Transverse colon (tissue), 4 donors: ENCODE measurements at regions not wholly inside any gene's neighbourhood (a gene's known extent, or its start where the extent isn't known, plus 50 kb on each side); places are given as distances from the start of the nearest gene placed in this dataset.

Experiments used
- DNase-seq: peaks from one replicate; pipeline ENCODE4 v3.0.0-alpha.2; 2019
- H3K27ac ChIP-seq, 4 donors: fragments of 200-600 bp; sonication (generic); 2 replicates each; pipeline ENCODE4 v1.5.1; 2016 to 2018; ENCODE audit warnings: inconsistent platforms in 4 of 4
- H3K27me3 ChIP-seq: fragments of 200-600 bp; sonication (generic); 2 replicates; pipeline ENCODE4 v1.5.1; 2017; ENCODE audit warnings: inconsistent platforms
- H3K36me3 ChIP-seq, 4 donors: fragments of 200-600 bp; sonication (generic); 2 replicates each; pipeline ENCODE4 v1.5.1; 2017 to 2019; ENCODE audit warnings: inconsistent platforms in 4 of 4
- H3K4me1 ChIP-seq, 4 donors: fragments of 200-600 bp; sonication (generic); 2 replicates each; pipeline ENCODE4 v1.5.1; 2017 to 2020; ENCODE audit warnings: inconsistent platforms in 4 of 4
- H3K4me3 ChIP-seq, 4 donors: fragments of 200-600 bp; sonication (generic); 1 replicate in 1 of 4; 2 replicates in 3 of 4; pipeline versions ENCODE4 v1.5.1 to v1.6.1; 2017 to 2019; ENCODE audit warnings: inconsistent platforms in 4 of 4
- H3K9me3 ChIP-seq, 2 donors: fragments of 200-600 bp; sonication (generic); 2 replicates each; pipeline ENCODE4 v1.5.1; 2017 to 2019; ENCODE audit warnings: inconsistent platforms in 2 of 2
- EP300 ChIP-seq: sonication (generic); formaldehyde crosslinking; IDR thresholded peaks from one replicate; pipeline ENCODE4 v1.6.1; 2017; ENCODE audit warnings: antibody characterized with exemption, low read depth
- POLR2A ChIP-seq: fragments of 450-650 bp; IDR thresholded peaks from one replicate; pipeline ENCODE4 v1.6.1; 2016; ENCODE audit warnings: antibody characterized with exemption, mild to moderate bottlenecking, moderate library complexity
- POLR2AphosphoS5 ChIP-seq, 3 donors: sonication (generic); formaldehyde crosslinking; IDR thresholded peaks; one replicate each; pipeline ENCODE4 v1.6.1; 2016; ENCODE audit warnings: antibody characterized with exemption in 3 of 3
- WGBS, 2 donors: methylation state at CpG; one replicate each; pipeline ENCODE4 v1.1.5; 2018; ENCODE audit warnings: low coverage in 1 of 2; 5-methylcytosine and 5-hydroxymethylcytosine counted together
- in situ Hi-C, 4 donors: fragments of 200-750 bp; cut with MboI; loops; one replicate each; pipeline versions ENCODE4 v1.15.0 to v1.15.1; 2017; ENCODE audit warnings: low sequenced_read_pairs in 3 of 4, low pct_ligation_motif_present in 1 of 4, low pct_unique_long_range_greater_than_20kb in 1 of 4
- intact Hi-C: fragments of 100-400 bp; cut with DNase I; formaldehyde crosslinking; loops from one replicate; pipeline ENCODE4 v1.15.1; 2023; ENCODE audit warnings: low total_unique reads
- TF ChIP-seq, protein P1 (sequence below), 5 experiments: fragments of 200-600 bp in 3 of 5; fragments of 450-650 bp in 2 of 5; sonication (generic) in 3 of 5; IDR thresholded peaks; 1 replicate in 2 of 5; 2 replicates in 3 of 5; pipeline ENCODE4 v1.5.1; 2016 to 2017; ENCODE audit warnings: antibody characterized with exemption in 5 of 5, inconsistent platforms in 3 of 5, mild to moderate bottlenecking in 2 of 5, moderate library complexity in 1 of 5

DNA sequence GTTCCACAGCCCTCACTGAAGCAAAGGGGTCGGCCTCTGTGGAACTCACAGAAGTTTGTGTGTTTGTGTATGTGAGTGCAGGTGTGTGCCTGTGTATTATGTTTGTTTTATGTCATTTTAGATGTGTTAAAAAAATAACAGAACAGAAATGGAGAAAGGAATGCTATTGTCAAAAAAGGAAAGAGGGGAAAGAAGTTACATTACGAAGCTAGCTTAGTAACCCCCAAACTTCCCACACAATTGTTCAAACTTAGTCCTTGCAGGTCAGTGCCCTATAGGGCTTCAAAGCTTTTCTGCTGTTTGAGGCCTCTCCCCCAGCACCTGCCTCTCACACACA lies 1505.6 kb upstream of the SLC10A2 start:
- 0 to 43% methylated on average over 1 to 2 of the region's 2 CpGs for WGBS, 2 donors
- in situ Hi-C loops (loop anchor here in 1 of 4 donors (25.0 kb wide), 1 partner anchor 1965 kb away; the partner anchor contains the start of gene EFNB2), intact Hi-C loops (no loop called here)
- H3K4me3 ChIP-seq, result no peak overlapping the region
- no peak for DNase-seq
- no peaks in the 10 kb centered on the region for H3K36me3 ChIP-seq
- H3K9me3 ChIP-seq, result no peaks in the 10 kb centered on the region
- TF ChIP-seq, protein P1, sequence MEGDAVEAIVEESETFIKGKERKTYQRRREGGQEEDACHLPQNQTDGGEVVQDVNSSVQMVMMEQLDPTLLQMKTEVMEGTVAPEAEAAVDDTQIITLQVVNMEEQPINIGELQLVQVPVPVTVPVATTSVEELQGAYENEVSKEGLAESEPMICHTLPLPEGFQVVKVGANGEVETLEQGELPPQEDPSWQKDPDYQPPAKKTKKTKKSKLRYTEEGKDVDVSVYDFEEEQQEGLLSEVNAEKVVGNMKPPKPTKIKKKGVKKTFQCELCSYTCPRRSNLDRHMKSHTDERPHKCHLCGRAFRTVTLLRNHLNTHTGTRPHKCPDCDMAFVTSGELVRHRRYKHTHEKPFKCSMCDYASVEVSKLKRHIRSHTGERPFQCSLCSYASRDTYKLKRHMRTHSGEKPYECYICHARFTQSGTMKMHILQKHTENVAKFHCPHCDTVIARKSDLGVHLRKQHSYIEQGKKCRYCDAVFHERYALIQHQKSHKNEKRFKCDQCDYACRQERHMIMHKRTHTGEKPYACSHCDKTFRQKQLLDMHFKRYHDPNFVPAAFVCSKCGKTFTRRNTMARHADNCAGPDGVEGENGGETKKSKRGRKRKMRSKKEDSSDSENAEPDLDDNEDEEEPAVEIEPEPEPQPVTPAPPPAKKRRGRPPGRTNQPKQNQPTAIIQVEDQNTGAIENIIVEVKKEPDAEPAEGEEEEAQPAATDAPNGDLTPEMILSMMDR (IDR thresholded peaks at IDR 0.05), result peak in 1 of 5 experiments; percentile 2
- TF ChIP-seq POLR2A (no peak), POLR2AphosphoS5 (IDR thresholded peaks at IDR 0.05) (no peak)
- H3K4me1 ChIP-seq, result no peaks in the 10 kb centered on the region
- peak overlapping the region in 1 of 4 donors; percentile 5 for H3K27ac ChIP-seq
- H3K27me3 ChIP-seq, result no peaks in the 10 kb centered on the region

DNA sequence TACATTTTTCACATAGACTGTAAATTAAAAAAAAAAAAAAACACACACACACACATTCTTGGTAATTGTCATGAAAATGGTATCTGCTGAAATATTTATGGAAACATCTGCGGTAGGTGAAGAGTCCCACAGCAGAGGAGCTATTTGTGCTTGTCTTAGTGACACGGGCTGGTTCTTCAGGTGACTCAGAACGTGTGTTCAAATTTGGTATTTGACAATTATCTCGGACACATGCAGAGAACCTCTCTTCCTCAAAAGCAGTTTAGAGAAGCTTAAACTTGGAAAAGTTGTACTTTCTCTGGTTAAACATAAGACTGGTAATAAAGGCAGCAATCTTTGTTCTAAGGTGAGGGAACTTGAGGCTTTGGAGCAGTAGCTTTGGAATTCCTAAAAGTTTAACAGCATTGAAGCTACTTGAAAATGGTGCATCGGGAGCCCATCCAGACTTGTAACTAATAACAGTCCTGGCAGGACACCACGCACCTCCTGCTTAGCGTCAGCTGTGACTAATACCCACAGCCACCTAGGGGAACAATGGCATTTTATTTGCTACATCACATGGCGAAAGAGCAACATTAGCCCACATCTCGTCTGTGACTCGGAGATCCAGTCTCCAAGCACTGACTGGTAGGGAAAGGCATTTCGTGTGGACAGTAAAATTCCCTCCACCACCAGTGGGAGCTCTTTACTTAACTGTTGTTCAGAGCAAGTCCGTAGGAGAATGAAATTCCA lies 1505.1 kb upstream of the SLC10A2 start:
- H3K9me3 ChIP-seq, result no peaks in the 10 kb centered on the region
- peak; percentile 69 for DNase-seq
- TF ChIP-seq, protein P1 (IDR thresholded peaks at IDR 0.05), result peak; percentile 57 to 79 (median 64)
- no peak for TF ChIP-seq EP300
- TF ChIP-seq POLR2AphosphoS5 (IDR thresholded peaks at IDR 0.05), result peak in 1 of 3 donors; percentile 47
- no peaks in the 10 kb centered on the region for H3K27me3 ChIP-seq
- no peaks in the 10 kb centered on the region for H3K4me1 ChIP-seq
- no peak overlapping the region for H3K4me3 ChIP-seq
- no peaks in the 10 kb centered on the region for H3K36me3 ChIP-seq
- intact Hi-C loops, result no loop called here
- in situ Hi-C loops, result loop anchor here in 1 of 4 donors (25.0 kb wide), 1 partner anchor 1966 kb away; the partner anchor contains the start of gene EFNB2
- H3K27ac ChIP-seq, result no peak overlapping the region
- 33 to 54% methylated on average over 5 to 12 of the region's 12 CpGs for WGBS, 2 donors

DNA sequence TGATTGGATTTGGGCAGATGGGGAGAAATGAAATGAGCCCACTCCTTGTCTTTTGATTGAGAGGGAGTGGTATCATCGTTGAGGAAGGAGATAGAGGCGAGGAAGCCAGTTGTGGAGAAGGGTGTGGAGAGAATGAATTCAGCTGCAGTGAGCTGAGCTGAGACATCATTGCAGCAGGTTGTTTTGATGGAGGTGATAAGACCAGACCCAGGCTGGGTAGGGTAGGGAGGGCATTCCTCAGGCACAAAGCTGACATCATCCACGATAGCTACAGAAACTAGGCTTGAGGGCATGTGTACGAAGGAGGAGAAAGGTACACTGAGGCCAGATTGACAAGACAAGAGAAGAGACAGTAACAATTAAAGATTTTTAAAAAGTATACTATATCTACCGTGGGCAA lies 1500.9 kb upstream of the SLC10A2 start:
- in situ Hi-C loops, result loop anchor here in 1 of 4 donors (25.0 kb wide), 1 partner anchor 1970 kb away; the partner anchor contains the start of gene EFNB2
- H3K4me1 ChIP-seq, result no peaks in the 10 kb centered on the region
- H3K36me3 ChIP-seq, result no peaks in the 10 kb centered on the region
- H3K27ac ChIP-seq, result no peak overlapping the region
- DNase-seq, result no peak
- TF ChIP-seq POLR2A (no peak), POLR2AphosphoS5 (IDR thresholded peaks at IDR 0.05) (no peak), EP300 (no peak)
- H3K9me3 ChIP-seq, result no peaks in the 10 kb centered on the region
- H3K27me3 ChIP-seq, result no peaks in the 10 kb centered on the region
- intact Hi-C loops, result no loop called here
- H3K4me3 ChIP-seq, result no peak overlapping the region
- 71 to 82% methylated on average over 4 to 5 of the region's 5 CpGs for WGBS, 2 donors

DNA sequence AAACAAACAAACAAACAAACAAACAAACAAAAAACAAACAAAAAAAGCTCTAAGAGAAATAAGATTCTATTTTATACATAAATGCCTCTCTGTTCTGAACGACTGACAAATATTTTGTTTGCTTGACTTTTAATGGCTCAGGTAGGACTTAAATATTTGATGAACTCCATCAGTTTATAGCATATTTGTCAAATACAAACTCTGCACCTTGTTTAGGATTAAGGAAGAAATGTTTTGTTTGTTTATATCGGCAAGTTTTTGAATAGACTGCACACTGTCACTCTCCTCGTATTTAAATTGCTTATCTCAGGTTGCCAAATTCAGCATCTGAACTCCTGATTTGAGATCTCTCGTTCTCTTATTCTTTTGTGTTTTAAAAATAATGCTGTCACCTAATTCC lies 1499.7 kb upstream of the SLC10A2 start:
- H3K27ac ChIP-seq, result no peak overlapping the region
- H3K36me3 ChIP-seq, result no peaks in the 10 kb centered on the region
- no peak for DNase-seq
- no peaks in the 10 kb centered on the region for H3K4me1 ChIP-seq
- TF ChIP-seq POLR2A, result no peak
- TF ChIP-seq POLR2AphosphoS5 (IDR thresholded peaks at IDR 0.05), result no peak
- TF ChIP-seq, protein P1 (IDR thresholded peaks at IDR 0.05), result no peak
- no peak for TF ChIP-seq EP300
- no peaks in the 10 kb centered on the region for H3K9me3 ChIP-seq
- no peak overlapping the region for H3K4me3 ChIP-seq
- no peaks in the 10 kb centered on the region for H3K27me3 ChIP-seq
- in situ Hi-C loops (loop anchor here in 1 of 4 donors (25.0 kb wide), 1 partner anchor 1971 kb away; the partner anchor contains the start of gene EFNB2), intact Hi-C loops (no loop called here)
- 67 to 76% methylated on average over 4 of the region's 4 CpGs for WGBS, 2 donors
